SK-N-SH treated with all-trans-retinoic acid at 6 μM for 48 hours (cell line): ENCODE measurements at regions not wholly inside any gene's neighbourhood (a gene's known extent, or its start where the extent isn't known, plus 50 kb on each side); places are given as distances from the start of the nearest gene placed in this dataset.
"Not testable (repeated sequence)": the region's sequence is repeated elsewhere in the genome, so short reads cannot be mapped to it uniquely, and the experiment has no call there.

Experiments
- ATAC-seq: fragments of 200-7000 bp; cut with Tn5 transposase; 3 replicates; pipeline ENCODE4 v1.9.1; 2020; ENCODE audit warnings: mild to moderate bottlenecking, moderate library complexity
- ARNTL ChIP-seq: fragments of 450-650 bp; formaldehyde crosslinking; IDR thresholded peaks from 2 replicates; pipeline ENCODE4 v1.5.0; 2020; ENCODE audit warnings: low read depth, mild to moderate bottlenecking, moderate library complexity, borderline replicate concordance
- BACH2 ChIP-seq: fragments of 250-450 bp; sonication (Bioruptor Pico); IDR thresholded peaks from 2 replicates; pipeline ENCODE4 v1.9.0; 2021; ENCODE audit warnings: mild to moderate bottlenecking, borderline replicate concordance
- CSDC2 ChIP-seq: fragments of 250-450 bp; sonication (Bioruptor Pico); IDR thresholded peaks from 2 replicates; pipeline ENCODE4 v1.5.0; 2020; ENCODE audit warnings: mild to moderate bottlenecking, moderate library complexity
- ESRRG ChIP-seq: fragments of 250-450 bp; sonication (Bioruptor Pico); IDR thresholded peaks from 2 replicates; pipeline ENCODE4 v1.6.1; 2021; ENCODE audit warnings: mild to moderate bottlenecking
- ISL1 ChIP-seq: fragments of 250-450 bp; sonication (Bioruptor Pico); IDR thresholded peaks from 2 replicates; pipeline ENCODE4 v2.1.2; 2022; ENCODE audit warnings: mild to moderate bottlenecking, moderate library complexity
- OSR1 ChIP-seq: fragments of 250-450 bp; sonication (Bioruptor Pico); IDR thresholded peaks from 2 replicates; pipeline ENCODE4 v1.8.0; 2022; ENCODE audit warnings: moderate library complexity, mild to moderate bottlenecking, inconsistent platforms
- PPARA ChIP-seq: fragments of 250-450 bp; sonication (Bioruptor Pico); IDR thresholded peaks from 2 replicates; pipeline ENCODE4 v1.5.0; 2020; ENCODE audit warnings: mild to moderate bottlenecking, borderline replicate concordance
- RARB ChIP-seq: fragments of 250-450 bp; sonication (Bioruptor Pico); IDR thresholded peaks from 2 replicates; pipeline ENCODE4 v1.8.0; 2021; ENCODE audit warnings: mild to moderate bottlenecking, moderate library complexity
- SNAI2 ChIP-seq: fragments of 250-450 bp; sonication (Bioruptor Pico); IDR thresholded peaks from 2 replicates; pipeline ENCODE4 v1.5.0; 2020; ENCODE audit warnings: mild to moderate bottlenecking, moderate library complexity
- TOX ChIP-seq: fragments of 250-450 bp; sonication (Bioruptor Pico); IDR thresholded peaks from 2 replicates; pipeline ENCODE4 v1.8.0; 2021; ENCODE audit warnings: mild to moderate bottlenecking, moderate library complexity, borderline replicate concordance
- TF ChIP-seq, protein P1 (sequence below): fragments of 250-450 bp; sonication (Bioruptor Pico); IDR thresholded peaks from 2 replicates; pipeline ENCODE4 v1.5.1; 2021; ENCODE audit warnings: mild to moderate bottlenecking, moderate library complexity
- TF ChIP-seq, protein P2 (sequence below): fragments of 250-450 bp; sonication (Bioruptor Pico); IDR thresholded peaks from 2 replicates; pipeline ENCODE4 v1.8.0; 2021; ENCODE audit warnings: low read depth, mild to moderate bottlenecking, moderate library complexity, borderline replicate concordance
- TF ChIP-seq, protein P3 (sequence below): fragments of 250-450 bp; sonication (Bioruptor Pico); IDR thresholded peaks from 2 replicates; pipeline ENCODE4 v1.5.1; 2020; ENCODE audit warnings: low read depth, mild to moderate bottlenecking, moderate library complexity
- TF ChIP-seq, protein P4 (sequence below): fragments of 250-450 bp; sonication (Bioruptor Pico); IDR thresholded peaks from 2 replicates; pipeline ENCODE4 v1.8.0; 2020; ENCODE audit warnings: mild to moderate bottlenecking, moderate library complexity, borderline replicate concordance

DNA sequence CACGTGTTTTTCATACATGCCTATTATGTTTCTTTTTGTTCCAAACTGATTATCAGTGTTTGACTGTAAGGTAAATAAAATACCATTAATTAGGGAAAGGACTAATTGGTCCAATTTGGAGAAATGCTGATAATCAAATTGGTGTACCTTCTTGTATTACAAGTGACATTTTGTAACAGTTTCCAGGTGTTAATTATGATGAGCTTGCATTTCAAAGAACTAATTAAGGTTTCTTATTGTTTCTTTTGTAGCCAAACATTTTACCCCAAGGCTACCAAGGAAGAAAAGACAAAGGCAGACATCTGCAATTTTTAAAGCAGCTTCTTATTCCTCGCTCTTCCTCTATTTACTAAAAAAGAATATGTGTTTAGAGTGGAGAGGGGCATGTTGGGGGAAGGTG lies 88.7 kb upstream of the GRIK1 start:
- ATAC-seq, result no peak
- TF ChIP-seq, protein P1, sequence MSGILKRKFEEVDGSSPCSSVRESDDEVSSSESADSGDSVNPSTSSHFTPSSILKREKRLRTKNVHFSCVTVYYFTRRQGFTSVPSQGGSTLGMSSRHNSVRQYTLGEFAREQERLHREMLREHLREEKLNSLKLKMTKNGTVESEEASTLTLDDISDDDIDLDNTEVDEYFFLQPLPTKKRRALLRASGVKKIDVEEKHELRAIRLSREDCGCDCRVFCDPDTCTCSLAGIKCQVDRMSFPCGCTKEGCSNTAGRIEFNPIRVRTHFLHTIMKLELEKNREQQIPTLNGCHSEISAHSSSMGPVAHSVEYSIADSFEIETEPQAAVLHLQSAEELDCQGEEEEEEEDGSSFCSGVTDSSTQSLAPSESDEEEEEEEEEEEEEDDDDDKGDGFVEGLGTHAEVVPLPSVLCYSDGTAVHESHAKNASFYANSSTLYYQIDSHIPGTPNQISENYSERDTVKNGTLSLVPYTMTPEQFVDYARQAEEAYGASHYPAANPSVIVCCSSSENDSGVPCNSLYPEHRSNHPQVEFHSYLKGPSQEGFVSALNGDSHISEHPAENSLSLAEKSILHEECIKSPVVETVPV (CRISPR knock-in tag), result no peak
- TF ChIP-seq TOX (CRISPR knock-in tag), result no peak
- no peak for TF ChIP-seq RARB
- no peak for TF ChIP-seq SNAI2 (CRISPR knock-in tag)
- TF ChIP-seq ISL1, result no peak
- TF ChIP-seq, protein P2, sequence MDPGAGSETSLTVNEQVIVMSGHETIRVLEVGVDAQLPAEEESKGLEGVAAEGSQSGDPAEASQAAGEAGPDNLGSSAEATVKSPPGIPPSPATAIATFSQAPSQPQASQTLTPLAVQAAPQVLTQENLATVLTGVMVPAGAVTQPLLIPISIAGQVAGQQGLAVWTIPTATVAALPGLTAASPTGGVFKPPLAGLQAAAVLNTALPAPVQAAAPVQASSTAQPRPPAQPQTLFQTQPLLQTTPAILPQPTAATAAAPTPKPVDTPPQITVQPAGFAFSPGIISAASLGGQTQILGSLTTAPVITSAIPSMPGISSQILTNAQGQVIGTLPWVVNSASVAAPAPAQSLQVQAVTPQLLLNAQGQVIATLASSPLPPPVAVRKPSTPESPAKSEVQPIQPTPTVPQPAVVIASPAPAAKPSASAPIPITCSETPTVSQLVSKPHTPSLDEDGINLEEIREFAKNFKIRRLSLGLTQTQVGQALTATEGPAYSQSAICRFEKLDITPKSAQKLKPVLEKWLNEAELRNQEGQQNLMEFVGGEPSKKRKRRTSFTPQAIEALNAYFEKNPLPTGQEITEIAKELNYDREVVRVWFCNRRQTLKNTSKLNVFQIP, result no peak
- TF ChIP-seq ARNTL (CRISPR knock-in tag), result no peak
- no peak for TF ChIP-seq OSR1 (CRISPR knock-in tag)
- no peak for TF ChIP-seq PPARA (CRISPR knock-in tag)

DNA sequence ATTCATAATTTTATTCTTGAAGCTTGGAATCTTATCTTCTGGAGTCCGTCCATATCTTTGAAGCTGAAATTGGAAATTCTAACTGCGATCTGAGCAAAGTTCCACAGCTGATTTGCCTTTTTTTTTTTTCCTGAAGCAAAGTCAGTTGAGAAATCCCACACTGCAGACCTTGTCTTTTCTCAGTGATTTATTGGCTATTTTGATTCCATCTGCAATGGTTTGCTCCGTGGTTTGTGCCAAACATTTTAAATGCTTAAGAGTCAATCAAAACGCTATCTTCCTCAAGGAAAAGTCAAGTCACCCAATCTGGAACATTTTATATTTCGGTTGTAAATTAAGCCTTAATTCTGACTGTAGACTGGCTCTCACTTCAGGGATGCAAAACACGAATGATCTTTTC lies 88.2 kb upstream of the GRIK1 start:
- no peak for TF ChIP-seq ESRRG (CRISPR knock-in tag)
- TF ChIP-seq, protein P3, sequence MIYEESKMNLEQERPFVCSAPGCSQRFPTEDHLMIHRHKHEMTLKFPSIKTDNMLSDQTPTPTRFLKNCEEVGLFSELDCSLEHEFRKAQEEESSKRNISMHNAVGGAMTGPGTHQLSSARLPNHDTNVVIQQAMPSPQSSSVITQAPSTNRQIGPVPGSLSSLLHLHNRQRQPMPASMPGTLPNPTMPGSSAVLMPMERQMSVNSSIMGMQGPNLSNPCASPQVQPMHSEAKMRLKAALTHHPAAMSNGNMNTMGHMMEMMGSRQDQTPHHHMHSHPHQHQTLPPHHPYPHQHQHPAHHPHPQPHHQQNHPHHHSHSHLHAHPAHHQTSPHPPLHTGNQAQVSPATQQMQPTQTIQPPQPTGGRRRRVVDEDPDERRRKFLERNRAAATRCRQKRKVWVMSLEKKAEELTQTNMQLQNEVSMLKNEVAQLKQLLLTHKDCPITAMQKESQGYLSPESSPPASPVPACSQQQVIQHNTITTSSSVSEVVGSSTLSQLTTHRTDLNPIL (CRISPR knock-in tag), result no peak
- TF ChIP-seq BACH2 (CRISPR knock-in tag), result no peak
- TF ChIP-seq ARNTL (CRISPR knock-in tag), result no peak
- TF ChIP-seq, protein P2, result no peak
- ATAC-seq, result no peak

DNA sequence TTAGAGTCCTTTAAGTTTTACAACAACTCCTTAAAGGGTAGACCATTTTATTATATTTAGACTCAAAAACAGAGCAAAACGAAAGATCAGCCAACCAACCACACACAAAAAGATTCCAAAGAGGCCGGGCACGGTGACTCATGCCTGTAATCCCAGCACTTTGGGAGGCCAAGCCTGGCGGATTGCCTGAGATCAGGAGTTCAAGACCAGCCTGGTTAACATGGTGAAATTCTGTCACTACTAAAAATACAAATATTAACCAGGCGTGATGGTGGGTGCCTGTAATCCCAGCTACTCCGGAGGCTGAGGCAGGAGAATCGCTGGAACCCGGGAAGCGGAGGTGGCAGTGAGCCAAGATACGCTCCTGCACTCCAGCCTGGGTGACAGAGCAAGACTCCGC lies 83.3 kb upstream of the GRIK1 start:
- ATAC-seq, result not testable (repeated sequence)

DNA sequence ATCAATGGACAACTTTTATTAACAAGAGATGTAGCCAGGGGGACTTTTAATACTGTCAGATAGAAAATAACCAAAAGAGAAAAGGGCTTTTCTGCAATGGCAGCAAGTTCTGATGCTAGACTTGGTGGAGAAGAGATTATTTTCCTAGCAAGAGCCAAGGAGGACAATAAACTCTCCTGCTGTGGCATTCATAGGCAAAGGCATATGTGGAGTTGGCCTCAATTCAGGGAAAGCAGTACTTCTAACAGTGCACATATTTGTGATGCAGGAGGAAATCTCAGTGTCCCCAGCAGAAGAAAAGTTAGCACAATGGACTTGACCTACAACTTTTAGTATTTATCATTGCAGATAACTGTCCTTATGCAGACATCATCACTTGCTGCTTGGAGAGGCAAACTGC lies 75.1 kb upstream of the GRIK1 start:
- no peak for TF ChIP-seq ESRRG (CRISPR knock-in tag)
- no peak for TF ChIP-seq CSDC2 (CRISPR knock-in tag)
- TF ChIP-seq, protein P4, sequence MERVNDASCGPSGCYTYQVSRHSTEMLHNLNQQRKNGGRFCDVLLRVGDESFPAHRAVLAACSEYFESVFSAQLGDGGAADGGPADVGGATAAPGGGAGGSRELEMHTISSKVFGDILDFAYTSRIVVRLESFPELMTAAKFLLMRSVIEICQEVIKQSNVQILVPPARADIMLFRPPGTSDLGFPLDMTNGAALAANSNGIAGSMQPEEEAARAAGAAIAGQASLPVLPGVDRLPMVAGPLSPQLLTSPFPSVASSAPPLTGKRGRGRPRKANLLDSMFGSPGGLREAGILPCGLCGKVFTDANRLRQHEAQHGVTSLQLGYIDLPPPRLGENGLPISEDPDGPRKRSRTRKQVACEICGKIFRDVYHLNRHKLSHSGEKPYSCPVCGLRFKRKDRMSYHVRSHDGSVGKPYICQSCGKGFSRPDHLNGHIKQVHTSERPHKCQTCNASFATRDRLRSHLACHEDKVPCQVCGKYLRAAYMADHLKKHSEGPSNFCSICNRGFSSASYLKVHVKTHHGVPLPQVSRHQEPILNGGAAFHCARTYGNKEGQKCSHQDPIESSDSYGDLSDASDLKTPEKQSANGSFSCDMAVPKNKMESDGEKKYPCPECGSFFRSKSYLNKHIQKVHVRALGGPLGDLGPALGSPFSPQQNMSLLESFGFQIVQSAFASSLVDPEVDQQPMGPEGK, result no peak
- TF ChIP-seq SNAI2 (CRISPR knock-in tag), result no peak
- TF ChIP-seq, protein P3 (CRISPR knock-in tag), result no peak
- TF ChIP-seq, protein P1 (CRISPR knock-in tag), result no peak
- no peak for TF ChIP-seq ARNTL (CRISPR knock-in tag)
- no peak for ATAC-seq

DNA sequence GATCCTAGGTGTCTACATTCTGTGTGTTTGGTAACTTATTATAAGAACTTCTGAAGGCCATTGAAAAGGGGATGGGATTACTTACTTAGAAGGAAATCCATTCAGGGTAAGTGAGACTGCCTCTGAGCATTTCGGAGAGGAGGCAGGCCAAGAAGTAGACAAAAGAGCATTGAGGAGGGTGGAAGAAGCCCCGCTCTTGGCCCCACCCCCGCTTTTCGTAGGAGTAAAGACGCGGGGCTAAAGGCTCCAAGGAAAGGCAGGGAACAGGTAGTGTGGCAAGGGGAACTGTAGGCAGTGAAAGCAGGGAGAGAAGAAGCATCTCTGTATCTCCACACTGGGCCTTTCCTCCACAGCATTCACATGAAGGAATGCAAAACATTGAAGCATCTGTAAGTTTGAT lies 51.8 kb upstream of the GRIK1 start:
- TF ChIP-seq, protein P1 (CRISPR knock-in tag), result no peak
- no peak for TF ChIP-seq ESRRG (CRISPR knock-in tag)
- no peak for ATAC-seq
